Activated T-cell treated with anti-CD3 and anti-CD28 coated beads, Interleukin-2, amount 50 U/mL, for 24 hours (primary cell): ENCODE measurements at regions not wholly inside any gene's neighbourhood (a gene's known extent, or its start where the extent isn't known, plus 50 kb on each side); places are given as distances from the start of the nearest gene placed in this dataset.
"Not testable (repeated sequence)": the region's sequence is repeated elsewhere in the genome, so short reads cannot be mapped to it uniquely, and the experiment has no call there.

ENCODE experiments used
- DNase-seq: peaks from one replicate; pipeline ENCODE4 v3.0.0-alpha.2; 2020
- H3K27ac Mint-ChIP-seq: 2 replicates; pipeline ENCODE4 v1.8.0; 2020; ENCODE audit warnings: mild to moderate bottlenecking, mixed read lengths
- H3K27me3 Mint-ChIP-seq: 2 replicates; pipeline ENCODE4 v1.8.0; 2020; ENCODE audit warnings: mixed read lengths
- H3K36me3 Mint-ChIP-seq: 2 replicates; pipeline ENCODE4 v1.8.0; 2020; ENCODE audit warnings: low read depth, mixed read lengths
- H3K4me1 Mint-ChIP-seq: 2 replicates; pipeline ENCODE4 v1.8.0; 2020; ENCODE audit warnings: low read depth, mixed read lengths
- H3K4me3 Mint-ChIP-seq: 2 replicates; pipeline ENCODE4 v1.8.0; 2020; ENCODE audit warnings: mild to moderate bottlenecking, moderate library complexity, mixed read lengths
- H3K9me3 Mint-ChIP-seq: 2 replicates; pipeline ENCODE4 v1.8.0; 2020; ENCODE audit warnings: mixed read lengths

- H3K4me3 Mint-ChIP-seq = no peak overlapping the region
- H3K4me1 Mint-ChIP-seq = no peaks in the 10 kb centered on the region
- no peak for DNase-seq
Measured at GRCh38 chr2:18271370-18272147, 288.9 kb downstream of the RDH14 start.

GRCh38 chr2:18268400-18268799 is 292.1 kb downstream of the RDH14 start:
- Mint-ChIP-seq H3K27ac (no peak overlapping the region), H3K27me3 (no peaks in the 10 kb centered on the region), H3K4me1 (no peaks in the 10 kb centered on the region), H3K4me3 (no peak overlapping the region), H3K36me3 (no peaks in the 10 kb centered on the region), H3K9me3 (no peaks in the 10 kb centered on the region)
- no peak for DNase-seq

More at GRCh38 chr2:18271370-18272147, 288.9 kb downstream of the RDH14 start:
- no peak overlapping the region for H3K27ac Mint-ChIP-seq
- H3K27me3 Mint-ChIP-seq = no peaks in the 10 kb centered on the region
- no peaks in the 10 kb centered on the region for H3K9me3 Mint-ChIP-seq
- no peaks in the 10 kb centered on the region for H3K36me3 Mint-ChIP-seq

GRCh38 chr2:18267501-18267900 is 293.0 kb downstream of the RDH14 start:
- H3K27ac Mint-ChIP-seq = no peak overlapping the region
- no peaks in the 10 kb centered on the region for H3K27me3 Mint-ChIP-seq
- DNase-seq = no peak
- no peaks in the 10 kb centered on the region for H3K4me1 Mint-ChIP-seq
- H3K4me3 Mint-ChIP-seq = no peak overlapping the region
- H3K9me3 Mint-ChIP-seq = no peaks in the 10 kb centered on the region
- H3K36me3 Mint-ChIP-seq = no peaks in the 10 kb centered on the region

GRCh38 chr2:18266699-18267098 is 293.8 kb downstream of the RDH14 start:
- not testable (repeated sequence) for H3K9me3 Mint-ChIP-seq, H3K4me1 Mint-ChIP-seq, DNase-seq, H3K27me3 Mint-ChIP-seq, H3K27ac Mint-ChIP-seq, H3K36me3 Mint-ChIP-seq, H3K4me3 Mint-ChIP-seq

GRCh38 chr2:18265614-18266586 is 294.6 kb downstream of the RDH14 start:
- H3K27me3 Mint-ChIP-seq = no peaks in the 10 kb centered on the region
- no peak overlapping the region for H3K27ac Mint-ChIP-seq
- no peaks in the 10 kb centered on the region for H3K4me1 Mint-ChIP-seq
- H3K36me3 Mint-ChIP-seq = no peaks in the 10 kb centered on the region
- H3K9me3 Mint-ChIP-seq = no peaks in the 10 kb centered on the region
- H3K4me3 Mint-ChIP-seq = no peak overlapping the region
- DNase-seq = no peak

GRCh38 chr2:18262601-18263000 is 297.9 kb downstream of the RDH14 start:
- DNase-seq = no peak
- H3K9me3 Mint-ChIP-seq = no peaks in the 10 kb centered on the region

GRCh38 chr2:18253686-18254197 is 306.7 kb downstream of the RDH14 start:
- no peak overlapping the region for H3K27ac Mint-ChIP-seq
- H3K27me3 Mint-ChIP-seq = no peaks in the 10 kb centered on the region
- no peaks in the 10 kb centered on the region for H3K4me1 Mint-ChIP-seq
- no peak for DNase-seq
- H3K9me3 Mint-ChIP-seq = no peaks in the 10 kb centered on the region
- H3K4me3 Mint-ChIP-seq = no peak overlapping the region
- no peaks in the 10 kb centered on the region for H3K36me3 Mint-ChIP-seq

More at GRCh38 chr2:18262601-18263000, 297.9 kb downstream of the RDH14 start:
- Mint-ChIP-seq H3K4me3 (no peak overlapping the region), H3K27me3 (no peaks in the 10 kb centered on the region), H3K27ac (no peak overlapping the region), H3K4me1 (no peaks in the 10 kb centered on the region), H3K36me3 (no peaks in the 10 kb centered on the region)

- Mint-ChIP-seq H3K36me3 (no peaks in the 10 kb centered on the region), H3K27me3 (no peaks in the 10 kb centered on the region), H3K27ac (no peak overlapping the region), H3K9me3 (no peaks in the 10 kb centered on the region), H3K4me1 (no peaks in the 10 kb centered on the region), H3K4me3 (no peak overlapping the region)
- DNase-seq = no peak
Measured at GRCh38 chr2:18251486-18251885, 309.0 kb downstream of the RDH14 start.

- no peak overlapping the region for H3K27ac Mint-ChIP-seq
- no peak for DNase-seq
- H3K9me3 Mint-ChIP-seq = no peaks in the 10 kb centered on the region
- no peaks in the 10 kb centered on the region for H3K36me3 Mint-ChIP-seq
- H3K4me3 Mint-ChIP-seq = no peak overlapping the region
- H3K27me3 Mint-ChIP-seq = no peaks in the 10 kb centered on the region
- no peaks in the 10 kb centered on the region for H3K4me1 Mint-ChIP-seq
Measured at GRCh38 chr2:18247282-18248110, 313.0 kb downstream of the RDH14 start.

GRCh38 chr2:18245375-18245774 is 315.1 kb downstream of the RDH14 start:
- no peak overlapping the region for H3K4me3 Mint-ChIP-seq
- H3K27me3 Mint-ChIP-seq = peaks cover 4% of the 10 kb centered on the region
- no peak for DNase-seq
- H3K36me3 Mint-ChIP-seq = no peaks in the 10 kb centered on the region
- no peaks in the 10 kb centered on the region for H3K9me3 Mint-ChIP-seq
- H3K4me1 Mint-ChIP-seq = no peaks in the 10 kb centered on the region
- H3K27ac Mint-ChIP-seq = no peak overlapping the region

GRCh38 chr2:18244845-18245244 is 315.6 kb downstream of the RDH14 start:
- Mint-ChIP-seq H3K4me3 (no peak overlapping the region), H3K36me3 (no peaks in the 10 kb centered on the region), H3K27me3 (peaks cover 4% of the 10 kb centered on the region), H3K9me3 (no peaks in the 10 kb centered on the region), H3K27ac (no peak overlapping the region), H3K4me1 (no peaks in the 10 kb centered on the region)
- DNase-seq = no peak

- Mint-ChIP-seq H3K9me3 (no peaks in the 10 kb centered on the region), H3K4me1 (no peaks in the 10 kb centered on the region), H3K36me3 (no peaks in the 10 kb centered on the region), H3K27me3 (peaks cover 4% of the 10 kb centered on the region), H3K4me3 (no peak overlapping the region), H3K27ac (no peak overlapping the region)
- DNase-seq = no peak
Measured at GRCh38 chr2:18243816-18244215, 316.6 kb downstream of the RDH14 start.

- Mint-ChIP-seq H3K9me3 (no peaks in the 10 kb centered on the region), H3K4me3 (no peak overlapping the region), H3K36me3 (no peaks in the 10 kb centered on the region), H3K27me3 (peaks cover 4% of the 10 kb centered on the region), H3K27ac (no peak overlapping the region), H3K4me1 (no peaks in the 10 kb centered on the region)
- no peak for DNase-seq
Measured at GRCh38 chr2:18242716-18243115, 317.7 kb downstream of the RDH14 start.

GRCh38 chr2:18238209-18238608 is 322.2 kb downstream of the RDH14 start:
- Mint-ChIP-seq H3K27ac (no peak overlapping the region), H3K36me3 (no peaks in the 10 kb centered on the region), H3K4me1 (no peaks in the 10 kb centered on the region), H3K27me3 (peaks cover 4% of the 10 kb centered on the region), H3K9me3 (no peaks in the 10 kb centered on the region), H3K4me3 (no peak overlapping the region)
- DNase-seq = no peak
